ENCODE measurements at regions not wholly inside any gene's neighbourhood (a gene's known extent, or its start where the extent isn't known, plus 50 kb on each side); places are given as distances from the start of the nearest gene placed in this dataset.
A peak's percentile ranks its signal among the peaks of the same experiment; 100 is the strongest.

DNA sequence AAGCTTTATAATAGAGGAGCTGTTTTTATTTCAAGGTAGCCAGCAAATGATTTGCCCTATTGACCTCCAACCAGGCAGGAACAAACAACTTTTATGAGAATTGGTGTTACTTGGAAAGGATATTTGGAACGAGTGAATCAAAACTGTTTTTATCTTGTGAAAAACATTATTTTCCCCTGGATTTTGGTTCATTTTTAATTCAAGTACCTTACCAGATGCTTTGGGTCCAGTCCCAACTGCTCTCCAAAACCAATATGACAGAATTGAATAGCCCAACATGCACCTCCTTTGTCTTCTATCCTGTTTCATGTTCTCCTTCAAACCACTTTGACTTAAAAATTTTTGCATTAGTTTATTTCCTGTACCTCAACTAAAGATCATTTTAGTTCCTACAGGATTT is 178.6 kb upstream of the RBMS1 start:
- H3K4me1 Mint-ChIP-seq (ENCODE audit: low read depth, unreplicated experiment): peaks cover 3% of the 10 kb centered on the region
- Histone ChIP-seq H3K27me3 (ENCODE audit: insufficient read depth, low read length) (no peaks in the 10 kb centered on the region), H3K4me1 (ENCODE audit: insufficient read depth, low read length) (peaks cover 6% of the 10 kb centered on the region), H3K36me3 (ENCODE audit: insufficient read depth, low read length) (no peaks in the 10 kb centered on the region), H3K9ac (ENCODE audit: low read length) (no peak overlapping the region), H3K79me2 (ENCODE audit: insufficient read depth, low read length) (no peaks in the 10 kb centered on the region), H3K4me3 (ENCODE audit: insufficient read depth, low read depth, low read length) (no peak overlapping the region), H3K4me2 (ENCODE audit: low read length) (no peak overlapping the region), H3K27ac (ENCODE audit: low read depth, low read length) (no peak overlapping the region), H3K9me3 (ENCODE audit: insufficient read depth, low read depth, low read length) (no peaks in the 10 kb centered on the region), H2AFZ (ENCODE audit: low read depth, low read length) (no peak overlapping the region), H4K20me1 (ENCODE audit: insufficient read depth, low read length) (no peaks in the 10 kb centered on the region)
- H3K27ac Mint-ChIP-seq (ENCODE audit: unreplicated experiment): no peak overlapping the region
- TF ChIP-seq, protein P1, sequence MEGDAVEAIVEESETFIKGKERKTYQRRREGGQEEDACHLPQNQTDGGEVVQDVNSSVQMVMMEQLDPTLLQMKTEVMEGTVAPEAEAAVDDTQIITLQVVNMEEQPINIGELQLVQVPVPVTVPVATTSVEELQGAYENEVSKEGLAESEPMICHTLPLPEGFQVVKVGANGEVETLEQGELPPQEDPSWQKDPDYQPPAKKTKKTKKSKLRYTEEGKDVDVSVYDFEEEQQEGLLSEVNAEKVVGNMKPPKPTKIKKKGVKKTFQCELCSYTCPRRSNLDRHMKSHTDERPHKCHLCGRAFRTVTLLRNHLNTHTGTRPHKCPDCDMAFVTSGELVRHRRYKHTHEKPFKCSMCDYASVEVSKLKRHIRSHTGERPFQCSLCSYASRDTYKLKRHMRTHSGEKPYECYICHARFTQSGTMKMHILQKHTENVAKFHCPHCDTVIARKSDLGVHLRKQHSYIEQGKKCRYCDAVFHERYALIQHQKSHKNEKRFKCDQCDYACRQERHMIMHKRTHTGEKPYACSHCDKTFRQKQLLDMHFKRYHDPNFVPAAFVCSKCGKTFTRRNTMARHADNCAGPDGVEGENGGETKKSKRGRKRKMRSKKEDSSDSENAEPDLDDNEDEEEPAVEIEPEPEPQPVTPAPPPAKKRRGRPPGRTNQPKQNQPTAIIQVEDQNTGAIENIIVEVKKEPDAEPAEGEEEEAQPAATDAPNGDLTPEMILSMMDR (IDR thresholded peaks at IDR 0.05; ENCODE audit: insufficient read depth, low read depth, low read length): no peak
- no peak for TF ChIP-seq EZH2 (IDR thresholded peaks at IDR 0.05; ENCODE audit: insufficient read depth, low read length)
- H3K27me3 Mint-ChIP-seq (ENCODE audit: low read depth, unreplicated experiment): no peaks in the 10 kb centered on the region
- H3K9me3 Mint-ChIP-seq (ENCODE audit: unreplicated experiment): no peaks in the 10 kb centered on the region
- FAIRE-seq (no peak), DNase-seq (ENCODE audit: low read depth) (no peak)
- H3K4me3 Mint-ChIP-seq (ENCODE audit: unreplicated experiment): no peak overlapping the region
- H3K36me3 Mint-ChIP-seq (ENCODE audit: low read depth, unreplicated experiment): no peaks in the 10 kb centered on the region

DNA sequence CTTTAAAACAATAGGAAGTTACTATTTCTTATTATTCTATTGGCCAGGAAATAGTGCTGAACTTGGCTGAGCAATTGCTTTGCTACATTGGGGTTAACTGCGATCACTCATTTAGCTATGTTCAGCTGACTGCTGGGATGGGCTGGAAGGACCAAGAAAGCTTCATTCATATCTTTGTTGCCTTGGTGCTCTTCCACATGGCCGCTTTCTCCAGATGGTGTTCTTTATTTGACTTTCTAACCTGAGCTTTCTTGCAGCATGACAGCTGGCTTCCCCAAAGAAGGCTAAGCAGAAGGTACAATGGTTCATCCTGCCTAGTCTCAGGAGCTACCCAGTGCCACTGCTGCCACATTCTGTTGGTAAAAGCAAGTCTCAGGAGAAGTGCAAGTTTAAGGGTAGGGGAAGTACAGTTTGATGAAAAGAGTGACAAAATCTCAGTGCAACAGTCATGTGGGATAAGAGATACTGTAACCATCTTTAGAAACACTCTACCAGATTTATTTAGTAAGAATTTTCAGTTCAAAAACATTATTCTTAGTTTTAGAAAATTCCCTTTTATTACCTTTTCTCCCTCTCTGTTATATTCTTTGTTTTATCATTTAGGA is 180.6 kb upstream of the RBMS1 start:
- Histone ChIP-seq H3K4me1 (ENCODE audit: insufficient read depth, low read length) (no peaks in the 10 kb centered on the region), H3K27me3 (ENCODE audit: insufficient read depth, low read length) (no peaks in the 10 kb centered on the region), H3K9me3 (ENCODE audit: insufficient read depth, low read depth, low read length) (no peaks in the 10 kb centered on the region), H3K9ac (ENCODE audit: low read length) (no peak overlapping the region), H3K27ac (ENCODE audit: low read depth, low read length) (no peak overlapping the region), H3K36me3 (ENCODE audit: insufficient read depth, low read length) (no peaks in the 10 kb centered on the region), H3K4me2 (ENCODE audit: low read length) (no peak overlapping the region), H2AFZ (ENCODE audit: low read depth, low read length) (no peak overlapping the region), H4K20me1 (ENCODE audit: insufficient read depth, low read length) (no peaks in the 10 kb centered on the region), H3K79me2 (ENCODE audit: insufficient read depth, low read length) (no peaks in the 10 kb centered on the region), H3K4me3 (ENCODE audit: insufficient read depth, low read depth, low read length) (no peak overlapping the region)
- DNase-seq (ENCODE audit: low read depth): peak; percentile 77
- H3K36me3 Mint-ChIP-seq (ENCODE audit: low read depth, unreplicated experiment): no peaks in the 10 kb centered on the region
- FAIRE-seq: no peak
- no peaks in the 10 kb centered on the region for H3K9me3 Mint-ChIP-seq (ENCODE audit: unreplicated experiment)
- H3K27ac Mint-ChIP-seq (ENCODE audit: unreplicated experiment): no peak overlapping the region
- no peaks in the 10 kb centered on the region for H3K27me3 Mint-ChIP-seq (ENCODE audit: low read depth, unreplicated experiment)
- H3K4me1 Mint-ChIP-seq (ENCODE audit: low read depth, unreplicated experiment): no peaks in the 10 kb centered on the region
- no peak overlapping the region for H3K4me3 Mint-ChIP-seq (ENCODE audit: unreplicated experiment)
- TF ChIP-seq, protein P1 (IDR thresholded peaks at IDR 0.05; ENCODE audit: insufficient read depth, low read depth, low read length): no peak
- no peak for TF ChIP-seq EZH2 (IDR thresholded peaks at IDR 0.05; ENCODE audit: insufficient read depth, low read length)

DNA sequence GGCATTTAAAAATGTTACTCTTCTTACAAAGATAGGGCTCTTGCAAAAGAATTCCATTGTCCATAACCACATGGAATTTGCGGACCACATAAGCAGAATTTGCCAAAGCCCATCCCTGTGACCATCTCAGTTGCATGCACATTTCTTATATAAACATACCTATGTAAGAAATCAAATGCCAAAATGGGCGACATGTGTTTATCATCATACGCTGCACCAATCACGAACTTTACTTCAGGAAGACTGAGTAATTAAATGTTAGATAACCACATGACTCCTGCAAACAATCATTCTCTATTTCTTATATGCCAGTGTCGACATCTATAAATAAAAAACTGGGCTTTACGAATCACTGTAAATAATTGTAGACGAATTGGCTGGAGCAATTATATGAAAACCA is 186.1 kb upstream of the RBMS1 start:
- H3K4me3 Mint-ChIP-seq (ENCODE audit: unreplicated experiment): no peak overlapping the region
- Histone ChIP-seq H3K27me3 (ENCODE audit: insufficient read depth, low read length) (no peaks in the 10 kb centered on the region), H3K79me2 (ENCODE audit: insufficient read depth, low read length) (no peaks in the 10 kb centered on the region), H3K4me3 (ENCODE audit: insufficient read depth, low read depth, low read length) (no peak overlapping the region), H3K27ac (ENCODE audit: low read depth, low read length) (no peak overlapping the region), H2AFZ (ENCODE audit: low read depth, low read length) (no peak overlapping the region), H3K9me3 (ENCODE audit: insufficient read depth, low read depth, low read length) (no peaks in the 10 kb centered on the region), H3K36me3 (ENCODE audit: insufficient read depth, low read length) (no peaks in the 10 kb centered on the region), H3K4me2 (ENCODE audit: low read length) (no peak overlapping the region), H3K9ac (ENCODE audit: low read length) (no peak overlapping the region), H3K4me1 (ENCODE audit: insufficient read depth, low read length) (no peaks in the 10 kb centered on the region), H4K20me1 (ENCODE audit: insufficient read depth, low read length) (no peaks in the 10 kb centered on the region)
- TF ChIP-seq, protein P1 (IDR thresholded peaks at IDR 0.05; ENCODE audit: insufficient read depth, low read depth, low read length): no peak
- TF ChIP-seq EZH2 (IDR thresholded peaks at IDR 0.05; ENCODE audit: insufficient read depth, low read length): no peak
- H3K4me1 Mint-ChIP-seq (ENCODE audit: low read depth, unreplicated experiment): no peaks in the 10 kb centered on the region
- no peaks in the 10 kb centered on the region for H3K36me3 Mint-ChIP-seq (ENCODE audit: low read depth, unreplicated experiment)
- no peak overlapping the region for H3K27ac Mint-ChIP-seq (ENCODE audit: unreplicated experiment)
- DNase-seq (ENCODE audit: low read depth) (peak; percentile 24), FAIRE-seq (no peak)
- no peaks in the 10 kb centered on the region for H3K27me3 Mint-ChIP-seq (ENCODE audit: low read depth, unreplicated experiment)
- H3K9me3 Mint-ChIP-seq (ENCODE audit: unreplicated experiment): peaks cover 4% of the 10 kb centered on the region

Measured in astrocyte (in vitro differentiated cells and primary cell).